ENCODE measurements at regions not wholly inside any gene's neighbourhood (a gene's known extent, or its start where the extent isn't known, plus 50 kb on each side); places are given as distances from the start of the nearest gene placed in this dataset.

- TF ChIP-seq CTCF (IDR thresholded peaks at IDR 0.05), result no peak
- TF ChIP-seq POLR2A (IDR thresholded peaks at IDR 0.05), result no peak
Measured at GRCh38 chr1:56430141-56430839, 149.1 kb downstream of the PLPP3 start.

All from testis (tissue), 2 donors.